ENCODE measurements at regions not wholly inside any gene's neighbourhood (a gene's known extent, or its start where the extent isn't known, plus 50 kb on each side); places are given as distances from the start of the nearest gene placed in this dataset.

DNA sequence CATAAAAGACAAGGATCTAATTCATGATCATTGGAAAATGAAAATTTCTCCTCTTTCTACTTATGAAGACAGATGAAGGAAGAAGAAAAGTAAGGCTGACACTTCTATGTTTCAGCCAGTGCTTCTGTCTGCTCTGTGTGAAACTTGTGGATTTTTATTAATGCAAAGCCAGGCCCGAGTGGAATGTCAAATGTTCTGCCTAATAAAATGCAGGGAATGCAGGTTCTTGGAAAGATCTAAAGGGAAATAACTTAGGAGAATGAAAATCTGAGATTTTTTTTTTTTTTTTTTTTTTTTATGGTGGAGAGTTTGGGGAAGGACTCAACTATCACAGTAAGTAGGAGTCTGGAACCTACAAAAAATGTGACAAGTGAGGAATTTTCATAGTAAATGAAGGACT is 1732.3 kb upstream of the SLC10A2 start:
- H3K4me3 ChIP-seq = no peak overlapping the region
- H3K36me3 ChIP-seq = no peaks in the 10 kb centered on the region
- no peak for DNase-seq
- no peak overlapping the region for H3K27ac ChIP-seq (replicated peaks)
- intact Hi-C loops (cut with micrococcal nuclease) = no loop called here
- TF ChIP-seq, protein P1, sequence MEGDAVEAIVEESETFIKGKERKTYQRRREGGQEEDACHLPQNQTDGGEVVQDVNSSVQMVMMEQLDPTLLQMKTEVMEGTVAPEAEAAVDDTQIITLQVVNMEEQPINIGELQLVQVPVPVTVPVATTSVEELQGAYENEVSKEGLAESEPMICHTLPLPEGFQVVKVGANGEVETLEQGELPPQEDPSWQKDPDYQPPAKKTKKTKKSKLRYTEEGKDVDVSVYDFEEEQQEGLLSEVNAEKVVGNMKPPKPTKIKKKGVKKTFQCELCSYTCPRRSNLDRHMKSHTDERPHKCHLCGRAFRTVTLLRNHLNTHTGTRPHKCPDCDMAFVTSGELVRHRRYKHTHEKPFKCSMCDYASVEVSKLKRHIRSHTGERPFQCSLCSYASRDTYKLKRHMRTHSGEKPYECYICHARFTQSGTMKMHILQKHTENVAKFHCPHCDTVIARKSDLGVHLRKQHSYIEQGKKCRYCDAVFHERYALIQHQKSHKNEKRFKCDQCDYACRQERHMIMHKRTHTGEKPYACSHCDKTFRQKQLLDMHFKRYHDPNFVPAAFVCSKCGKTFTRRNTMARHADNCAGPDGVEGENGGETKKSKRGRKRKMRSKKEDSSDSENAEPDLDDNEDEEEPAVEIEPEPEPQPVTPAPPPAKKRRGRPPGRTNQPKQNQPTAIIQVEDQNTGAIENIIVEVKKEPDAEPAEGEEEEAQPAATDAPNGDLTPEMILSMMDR (IDR thresholded peaks at IDR 0.05; ENCODE audit: borderline replicate concordance) = no peak
- H3K27me3 ChIP-seq (ENCODE audit: low read depth) = no peaks in the 10 kb centered on the region
- H3K4me1 ChIP-seq = no peaks in the 10 kb centered on the region
- no peaks in the 10 kb centered on the region for H3K9me3 ChIP-seq (replicated peaks)

DNA sequence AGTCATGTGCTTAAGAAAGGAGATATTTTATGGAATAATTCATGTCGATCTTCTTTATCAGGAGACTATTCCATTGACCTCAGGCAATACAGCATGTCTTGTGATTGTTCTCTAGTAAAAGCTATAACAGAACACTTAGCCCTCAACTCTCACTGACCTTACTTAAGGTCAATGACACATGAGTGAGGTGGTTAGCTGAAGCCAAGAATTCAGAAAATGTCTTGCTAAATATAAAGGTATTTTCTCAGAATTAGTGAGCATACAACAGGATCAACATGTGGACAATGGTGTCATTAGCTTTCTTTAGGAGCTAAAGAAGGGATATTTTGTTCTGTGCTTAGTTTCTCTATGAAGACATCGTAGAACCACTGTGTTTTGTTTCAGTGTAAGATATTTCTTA is 1730.4 kb upstream of the SLC10A2 start:
- H3K4me3 ChIP-seq = no peak overlapping the region
- no peaks in the 10 kb centered on the region for H3K4me1 ChIP-seq
- H3K27ac ChIP-seq (replicated peaks) = no peak overlapping the region
- H3K9me3 ChIP-seq (replicated peaks) = no peaks in the 10 kb centered on the region
- no peaks in the 10 kb centered on the region for H3K36me3 ChIP-seq
- TF ChIP-seq, protein P1 (IDR thresholded peaks at IDR 0.05; ENCODE audit: borderline replicate concordance) = no peak
- H3K27me3 ChIP-seq (ENCODE audit: low read depth) = no peaks in the 10 kb centered on the region
- intact Hi-C loops (cut with micrococcal nuclease) = no loop called here
- no peak for DNase-seq

DNA sequence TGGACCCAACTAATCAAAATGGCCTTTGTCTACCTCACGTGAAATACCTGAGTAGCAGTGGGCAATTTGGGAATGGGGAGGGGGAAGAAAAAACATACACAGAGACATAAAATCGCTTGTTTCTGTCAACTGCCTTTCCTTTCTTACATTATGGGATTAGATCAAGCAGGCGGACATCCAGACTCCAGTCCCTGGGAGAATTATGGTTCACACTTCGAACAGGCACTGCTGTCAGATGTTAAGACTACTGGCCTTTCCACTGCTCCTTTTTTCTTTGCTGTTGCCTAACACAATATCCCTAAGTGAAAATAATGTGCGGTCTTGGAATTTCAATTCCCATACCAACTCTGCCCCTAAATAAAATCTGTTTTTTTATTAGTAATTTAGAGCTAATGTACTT is 1719.7 kb upstream of the SLC10A2 start:
- Histone ChIP-seq H3K4me3 (no peak overlapping the region), H3K4me1 (no peaks in the 10 kb centered on the region), H3K27me3 (ENCODE audit: low read depth) (no peaks in the 10 kb centered on the region), H3K9me3 (replicated peaks) (no peaks in the 10 kb centered on the region), H3K27ac (replicated peaks) (no peak overlapping the region), H3K36me3 (no peaks in the 10 kb centered on the region)
- intact Hi-C loops (cut with micrococcal nuclease) = no loop called here
- DNase-seq = no peak
- TF ChIP-seq, protein P1 (IDR thresholded peaks at IDR 0.05; ENCODE audit: borderline replicate concordance) = no peak

DNA sequence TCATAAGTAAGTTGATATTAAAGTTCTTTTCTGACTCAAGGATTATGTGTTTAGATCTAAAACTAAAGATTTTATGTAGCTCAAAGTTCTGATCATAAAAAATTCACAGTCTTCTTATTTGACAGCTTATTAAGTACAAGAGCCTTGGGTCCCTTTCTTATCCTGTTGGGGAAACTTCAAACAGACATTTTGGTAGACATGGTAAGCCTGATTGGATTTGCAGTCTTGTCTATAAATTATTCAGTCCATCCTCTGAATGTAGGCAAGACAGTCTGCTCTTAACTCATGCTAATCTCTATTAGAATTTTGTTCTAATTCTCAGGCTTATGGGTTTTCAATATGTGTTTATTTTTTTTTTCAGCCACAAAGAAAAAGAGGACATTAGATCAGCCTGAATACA is 1718.7 kb upstream of the SLC10A2 start:
- Histone ChIP-seq H3K27ac (replicated peaks) (no peak overlapping the region), H3K36me3 (no peaks in the 10 kb centered on the region), H3K9me3 (replicated peaks) (no peaks in the 10 kb centered on the region), H3K4me1 (no peaks in the 10 kb centered on the region), H3K4me3 (no peak overlapping the region), H3K27me3 (ENCODE audit: low read depth) (no peaks in the 10 kb centered on the region)
- TF ChIP-seq, protein P1 (IDR thresholded peaks at IDR 0.05; ENCODE audit: borderline replicate concordance) = no peak
- intact Hi-C loops (cut with micrococcal nuclease) = no loop called here
- DNase-seq = no peak

DNA sequence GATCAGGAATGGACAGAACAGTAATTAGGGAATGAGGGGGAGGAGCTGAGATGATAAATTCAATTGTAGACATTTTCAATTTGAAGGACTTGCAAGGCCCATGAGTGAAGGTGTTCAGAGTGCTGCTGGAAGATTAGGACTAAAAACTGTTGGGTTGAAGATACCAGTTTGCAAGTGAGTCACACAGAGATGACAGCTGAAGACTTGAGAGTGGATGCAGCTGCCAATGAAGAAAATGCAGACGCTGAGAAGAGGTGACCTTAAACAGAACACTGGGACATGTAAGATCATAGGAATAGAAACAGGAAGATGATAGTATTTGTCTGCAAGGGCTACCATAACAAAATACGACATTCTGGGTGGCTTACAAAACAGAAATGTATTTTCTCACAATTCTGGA is 1716.5 kb upstream of the SLC10A2 start:
- intact Hi-C loops (cut with micrococcal nuclease) = no loop called here
- Histone ChIP-seq H3K4me3 (no peak overlapping the region), H3K27me3 (ENCODE audit: low read depth) (no peaks in the 10 kb centered on the region), H3K4me1 (no peaks in the 10 kb centered on the region), H3K27ac (replicated peaks) (no peak overlapping the region), H3K9me3 (replicated peaks) (no peaks in the 10 kb centered on the region), H3K36me3 (no peaks in the 10 kb centered on the region)
- no peak for DNase-seq
- TF ChIP-seq, protein P1 (IDR thresholded peaks at IDR 0.05; ENCODE audit: borderline replicate concordance) = no peak
